NCI-H2107 treated with DMSO at 0.1 percent for 48 hours (cell line): ENCODE measurements at regions not wholly inside any gene's neighbourhood (a gene's known extent, or its start where the extent isn't known, plus 50 kb on each side); places are given as distances from the start of the nearest gene placed in this dataset.

Source experiments
- DNase-seq: peaks from one replicate; lab custom pipeline; 2025; ENCODE audit not compliant: unreplicated experiment; lab: John Stamatoyannopoulos, UW

DNA sequence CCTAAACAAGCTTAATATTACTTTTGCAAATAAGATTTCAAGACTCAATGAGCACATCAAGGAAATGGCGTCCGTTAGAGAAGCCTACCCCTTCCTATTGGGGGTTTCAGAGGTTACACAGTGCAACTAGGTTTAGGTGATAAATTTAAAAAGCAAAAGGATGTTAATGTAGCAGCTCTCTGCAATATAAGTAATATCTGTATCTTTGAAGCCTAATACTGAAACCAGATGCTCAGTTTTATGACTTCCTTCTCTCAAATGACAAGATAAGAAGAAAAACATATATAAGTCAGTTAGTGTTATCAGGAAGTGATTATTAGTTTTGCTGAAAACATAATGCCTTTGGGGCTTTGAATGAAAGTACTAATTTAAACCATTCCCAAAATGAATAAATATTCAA is 54.3 kb upstream of the MED13 start:
- DNase-seq = no peak
